ENCODE measurements at regions not wholly inside any gene's neighbourhood (a gene's known extent, or its start where the extent isn't known, plus 50 kb on each side); places are given as distances from the start of the nearest gene placed in this dataset.

DNA sequence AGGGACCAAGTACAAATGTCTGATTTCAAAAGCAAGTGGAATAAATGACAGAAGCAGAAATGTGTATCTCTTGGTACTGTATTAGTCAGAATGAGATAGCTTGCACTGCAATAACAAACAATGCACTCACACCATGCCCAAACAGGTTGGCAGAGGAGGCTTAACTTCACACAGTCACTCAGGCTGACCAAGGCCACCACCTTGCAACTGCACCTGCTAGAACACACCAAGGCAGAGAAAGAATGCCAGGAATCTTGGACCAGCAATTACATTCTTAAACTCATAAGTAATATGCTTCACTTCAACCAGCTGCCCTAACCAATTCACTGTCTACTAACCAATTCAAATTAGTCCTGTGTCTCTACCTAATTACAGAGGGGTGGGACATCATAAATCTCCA, 378.3 kb downstream of the BCL11B start:
- no peak overlapping the region for H3K9ac ChIP-seq (replicated peaks; ENCODE audit: extremely low read depth, insufficient read depth, low read length)

DNA sequence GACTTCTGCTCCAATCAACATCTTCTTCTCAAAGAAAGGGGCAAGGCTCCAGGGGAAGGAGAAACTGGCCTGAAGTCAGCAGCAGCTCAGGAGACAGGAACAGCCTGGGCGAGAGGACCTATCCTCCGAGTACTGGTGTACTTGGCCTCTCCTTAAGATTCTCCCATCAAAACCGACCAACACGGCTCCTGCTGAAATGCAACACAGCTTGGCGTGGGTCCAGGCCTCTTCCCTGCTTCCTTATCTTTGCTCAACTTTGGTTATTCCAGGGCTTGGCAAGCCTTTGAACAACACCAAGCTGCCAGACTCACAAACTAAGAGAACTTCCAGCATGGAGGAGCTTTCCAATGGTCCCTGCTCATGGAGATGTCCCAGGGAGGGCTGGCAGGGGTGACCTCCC, 377.4 kb downstream of the BCL11B start:
- H3K9me3 ChIP-seq (replicated peaks; ENCODE audit: control insufficient read depth, insufficient read depth, low read length): peaks cover 2% of the 10 kb centered on the region
- H3K4me1 ChIP-seq (ENCODE audit: control insufficient read depth, extremely low read depth, insufficient read depth, low read length): no peaks in the 10 kb centered on the region
- POLR2A ChIA-PET: no interaction called here
- H4K20me1 ChIP-seq (replicated peaks; ENCODE audit: control insufficient read depth, extremely low read depth, insufficient read depth, low read length): no peaks in the 10 kb centered on the region
- no peak overlapping the region for H2AFZ ChIP-seq (ENCODE audit: low read depth, low read length)
- H3K4me2 ChIP-seq (ENCODE audit: insufficient read depth, low read length): no peak overlapping the region
- H3K4me3 ChIP-seq (replicated peaks in 1 of 3; ENCODE audit: insufficient read depth in 1 of 3, low read depth in 1 of 3, low read length in 3 of 3): no peak overlapping the region
- CTCF ChIA-PET: no interaction called here
- TF ChIP-seq, protein P1, sequence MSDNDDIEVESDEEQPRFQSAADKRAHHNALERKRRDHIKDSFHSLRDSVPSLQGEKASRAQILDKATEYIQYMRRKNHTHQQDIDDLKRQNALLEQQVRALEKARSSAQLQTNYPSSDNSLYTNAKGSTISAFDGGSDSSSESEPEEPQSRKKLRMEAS (IDR thresholded peaks at IDR 0.05; ENCODE audit: insufficient read depth, insufficient read length): no peak
- TF ChIP-seq, protein P2, sequence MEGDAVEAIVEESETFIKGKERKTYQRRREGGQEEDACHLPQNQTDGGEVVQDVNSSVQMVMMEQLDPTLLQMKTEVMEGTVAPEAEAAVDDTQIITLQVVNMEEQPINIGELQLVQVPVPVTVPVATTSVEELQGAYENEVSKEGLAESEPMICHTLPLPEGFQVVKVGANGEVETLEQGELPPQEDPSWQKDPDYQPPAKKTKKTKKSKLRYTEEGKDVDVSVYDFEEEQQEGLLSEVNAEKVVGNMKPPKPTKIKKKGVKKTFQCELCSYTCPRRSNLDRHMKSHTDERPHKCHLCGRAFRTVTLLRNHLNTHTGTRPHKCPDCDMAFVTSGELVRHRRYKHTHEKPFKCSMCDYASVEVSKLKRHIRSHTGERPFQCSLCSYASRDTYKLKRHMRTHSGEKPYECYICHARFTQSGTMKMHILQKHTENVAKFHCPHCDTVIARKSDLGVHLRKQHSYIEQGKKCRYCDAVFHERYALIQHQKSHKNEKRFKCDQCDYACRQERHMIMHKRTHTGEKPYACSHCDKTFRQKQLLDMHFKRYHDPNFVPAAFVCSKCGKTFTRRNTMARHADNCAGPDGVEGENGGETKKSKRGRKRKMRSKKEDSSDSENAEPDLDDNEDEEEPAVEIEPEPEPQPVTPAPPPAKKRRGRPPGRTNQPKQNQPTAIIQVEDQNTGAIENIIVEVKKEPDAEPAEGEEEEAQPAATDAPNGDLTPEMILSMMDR (IDR thresholded peaks at IDR 0.05; ENCODE audit: extremely low read depth in 1 of 2, insufficient read depth in 1 of 2, low read depth in 1 of 2, low read length in 2 of 2): no peak
- TF ChIP-seq GATA2 (IDR thresholded peaks at IDR 0.05; ENCODE audit: insufficient read depth, insufficient read length, low read depth, low read length): no peak
- no peak for TF ChIP-seq FOS (IDR thresholded peaks at IDR 0.05; ENCODE audit: borderline replicate concordance, insufficient read depth, low read length)
- TF ChIP-seq MYC (IDR thresholded peaks at IDR 0.05; ENCODE audit: low read depth, low read length): no peak
- TF ChIP-seq POLR2A (IDR thresholded peaks at IDR 0.05; ENCODE audit: low read depth, low read length): no peak
- no peak for TF ChIP-seq EZH2 (IDR thresholded peaks at IDR 0.05; ENCODE audit: borderline replicate concordance, low read depth, low read length, severe bottlenecking)
- no peak for TF ChIP-seq JUN (IDR thresholded peaks at IDR 0.05; ENCODE audit: borderline replicate concordance, insufficient read depth, insufficient read length, low read depth)
- no peak for TF ChIP-seq POLR2AphosphoS5 (IDR thresholded peaks at IDR 0.05; ENCODE audit: insufficient read depth, low read depth, low read length)
- H3K9me1 ChIP-seq (replicated peaks; ENCODE audit: control insufficient read depth, extremely low read depth, insufficient read depth, low read length): no peaks in the 10 kb centered on the region
- H3K27me3 ChIP-seq (ENCODE audit: control insufficient read depth in 2 of 2, insufficient read depth in 2 of 2, low read length in 2 of 2): no peaks in the 10 kb centered on the region
- no TSS peak for BruUV-seq (replicated peaks)
- H3K9ac ChIP-seq (replicated peaks; ENCODE audit: extremely low read depth, insufficient read depth, low read length): no peak overlapping the region
- no peaks in the 10 kb centered on the region for H3K36me3 ChIP-seq (ENCODE audit: control insufficient read depth in 2 of 2, extremely low read depth in 1 of 2, insufficient read depth in 2 of 2, low read length in 2 of 2)
- no peaks in the 10 kb centered on the region for H3K79me2 ChIP-seq (ENCODE audit: control insufficient read depth, insufficient read depth, low read length)
- DNase-seq (ENCODE audit: low read depth, low spot score) (no peak), FAIRE-seq (no peak)
- intact Hi-C loops (cut with micrococcal nuclease) (no loop called here), dilution Hi-C loops (cut with MboI; ENCODE audit: extremely low pct_ligation_motif_present, low sequenced_read_pairs) (no loop called here)
- no peak overlapping the region for H3K27ac ChIP-seq (ENCODE audit: insufficient read depth, low read depth, low read length)

More for the DNA sequence above, 378.3 kb downstream of the BCL11B start:
- Histone ChIP-seq H3K4me1 (ENCODE audit: control insufficient read depth, extremely low read depth, insufficient read depth, low read length) (no peaks in the 10 kb centered on the region), H3K9me3 (replicated peaks; ENCODE audit: control insufficient read depth, insufficient read depth, low read length) (no peaks in the 10 kb centered on the region), H3K4me3 (replicated peaks in 1 of 3; ENCODE audit: insufficient read depth in 1 of 3, low read depth in 1 of 3, low read length in 3 of 3) (no peak overlapping the region), H3K9me1 (replicated peaks; ENCODE audit: control insufficient read depth, extremely low read depth, insufficient read depth, low read length) (no peaks in the 10 kb centered on the region), H4K20me1 (replicated peaks; ENCODE audit: control insufficient read depth, extremely low read depth, insufficient read depth, low read length) (no peaks in the 10 kb centered on the region), H3K4me2 (ENCODE audit: insufficient read depth, low read length) (no peak overlapping the region), H3K79me2 (ENCODE audit: control insufficient read depth, insufficient read depth, low read length) (no peaks in the 10 kb centered on the region), H3K27me3 (ENCODE audit: control insufficient read depth in 2 of 2, insufficient read depth in 2 of 2, low read length in 2 of 2) (no peaks in the 10 kb centered on the region), H3K36me3 (ENCODE audit: control insufficient read depth in 2 of 2, extremely low read depth in 1 of 2, insufficient read depth in 2 of 2, low read length in 2 of 2) (no peaks in the 10 kb centered on the region), H2AFZ (ENCODE audit: low read depth, low read length) (no peak overlapping the region), H3K27ac (ENCODE audit: insufficient read depth, low read depth, low read length) (no peak overlapping the region)
- dilution Hi-C loops (cut with MboI; ENCODE audit: extremely low pct_ligation_motif_present, low sequenced_read_pairs) (no loop called here), intact Hi-C loops (cut with micrococcal nuclease) (no loop called here)
- TF ChIP-seq EZH2 (IDR thresholded peaks at IDR 0.05; ENCODE audit: borderline replicate concordance, low read depth, low read length, severe bottlenecking): no peak
- no TSS peak for BruUV-seq (replicated peaks)
- ChIA-PET CTCF (no interaction called here), POLR2A (no interaction called here)
- DNase-seq (ENCODE audit: low read depth, low spot score): no peak
- no peak for FAIRE-seq
